ENCODE measurements at regions not wholly inside any gene's neighbourhood (a gene's known extent, or its start where the extent isn't known, plus 50 kb on each side); places are given as distances from the start of the nearest gene placed in this dataset.

GRCh38 chr3:180277041-180277440 lies 240.3 kb upstream of the PEX5L start:
- TF ChIP-seq MAX (IDR thresholded peaks at IDR 0.05) (no peak), YY1 (IDR thresholded peaks at IDR 0.05; ENCODE audit: low read depth) (no peak), REST (IDR thresholded peaks at IDR 0.05; ENCODE audit: low read depth) (no peak), TEAD4 (IDR thresholded peaks at IDR 0.05) (no peak), TCF12 (IDR thresholded peaks at IDR 0.05; ENCODE audit: low read depth) (no peak), ZBTB7A (IDR thresholded peaks at IDR 0.05; ENCODE audit: low read depth) (no peak)

All from Ishikawa (cell line).